ENCODE measurements at regions not wholly inside any gene's neighbourhood (a gene's known extent, or its start where the extent isn't known, plus 50 kb on each side); places are given as distances from the start of the nearest gene placed in this dataset.

GRCh38 chr21:15282665-15283064, 217.9 kb upstream of the NRIP1 start:
- 53 to 68% methylated on average over 1 of the region's 1 CpG for WGBS, 2 donors (ENCODE audit: low coverage in 1 of 2)
- no peak for TF ChIP-seq POLR2A (IDR thresholded peaks at IDR 0.05)
- TF ChIP-seq POLR2AphosphoS5 (IDR thresholded peaks at IDR 0.05): no peak
- TF ChIP-seq CTCF (IDR thresholded peaks at IDR 0.05): no peak
- no peak for TF ChIP-seq EP300 (IDR thresholded peaks at IDR 0.05)
- Histone ChIP-seq H3K4me1 (no peaks in the 10 kb centered on the region), H3K4me3 (no peak overlapping the region), H3K9me3 (no peaks in the 10 kb centered on the region), H3K27me3 (no peaks in the 10 kb centered on the region), H3K36me3 (no peaks in the 10 kb centered on the region), H3K27ac (no peak overlapping the region)
- ATAC-seq: no peak

- H3K36me3 ChIP-seq: no peaks in the 10 kb centered on the region
- no peaks in the 10 kb centered on the region for H3K9me3 ChIP-seq
- no peaks in the 10 kb centered on the region for H3K27me3 ChIP-seq
- ATAC-seq: no peak
- no peak overlapping the region for H3K27ac ChIP-seq
- H3K4me1 ChIP-seq: no peaks in the 10 kb centered on the region
- TF ChIP-seq POLR2AphosphoS5 (IDR thresholded peaks at IDR 0.05) (no peak), POLR2A (IDR thresholded peaks at IDR 0.05) (no peak), EP300 (IDR thresholded peaks at IDR 0.05) (no peak), CTCF (IDR thresholded peaks at IDR 0.05) (no peak)
- no peak overlapping the region for H3K4me3 ChIP-seq
These were observed 218.3 kb upstream of the NRIP1 start for GRCh38 chr21:15283138-15283537.

GRCh38 chr21:15283789-15284188, 219.0 kb upstream of the NRIP1 start:
- Histone ChIP-seq H3K36me3 (no peaks in the 10 kb centered on the region), H3K27me3 (no peaks in the 10 kb centered on the region), H3K9me3 (no peaks in the 10 kb centered on the region), H3K4me3 (no peak overlapping the region), H3K27ac (no peak overlapping the region), H3K4me1 (no peaks in the 10 kb centered on the region)
- no peak for ATAC-seq
- 32 to 45% methylated on average over 2 of the region's 2 CpGs for WGBS, 2 donors (ENCODE audit: low coverage in 1 of 2)
- no peak for TF ChIP-seq POLR2A (IDR thresholded peaks at IDR 0.05)
- TF ChIP-seq EP300 (IDR thresholded peaks at IDR 0.05): no peak
- TF ChIP-seq POLR2AphosphoS5 (IDR thresholded peaks at IDR 0.05): no peak
- TF ChIP-seq CTCF (IDR thresholded peaks at IDR 0.05): no peak

GRCh38 chr21:15285556-15285955, 220.8 kb upstream of the NRIP1 start:
- no peaks in the 10 kb centered on the region for H3K27me3 ChIP-seq
- H3K36me3 ChIP-seq: no peaks in the 10 kb centered on the region
- 73 to 96% methylated on average over 3 to 4 of the region's 4 CpGs for WGBS, 2 donors (ENCODE audit: low coverage in 1 of 2)
- ATAC-seq: no peak
- TF ChIP-seq POLR2A (IDR thresholded peaks at IDR 0.05): no peak
- no peak for TF ChIP-seq CTCF (IDR thresholded peaks at IDR 0.05)
- TF ChIP-seq POLR2AphosphoS5 (IDR thresholded peaks at IDR 0.05): no peak
- TF ChIP-seq EP300 (IDR thresholded peaks at IDR 0.05): no peak
- H3K4me3 ChIP-seq: no peak overlapping the region
- H3K27ac ChIP-seq: no peak overlapping the region
- no peaks in the 10 kb centered on the region for H3K9me3 ChIP-seq
- H3K4me1 ChIP-seq: no peaks in the 10 kb centered on the region

GRCh38 chr21:15289246-15289645, 224.4 kb upstream of the NRIP1 start:
- no peak for ATAC-seq
- Histone ChIP-seq H3K9me3 (no peaks in the 10 kb centered on the region), H3K4me3 (no peak overlapping the region), H3K27me3 (no peaks in the 10 kb centered on the region), H3K4me1 (no peaks in the 10 kb centered on the region), H3K27ac (no peak overlapping the region), H3K36me3 (no peaks in the 10 kb centered on the region)
- WGBS, 2 donors (ENCODE audit: low coverage in 1 of 2): 96% methylated on average over 3 of the region's 13 CpGs; no CpG with 5 or more reads in 1 of the 2 donors
- TF ChIP-seq POLR2A (IDR thresholded peaks at IDR 0.05) (no peak), POLR2AphosphoS5 (IDR thresholded peaks at IDR 0.05) (no peak), CTCF (IDR thresholded peaks at IDR 0.05) (no peak), EP300 (IDR thresholded peaks at IDR 0.05) (no peak)
